LHCN-M2 (cell line): ENCODE measurements at regions not wholly inside any gene's neighbourhood (a gene's known extent, or its start where the extent isn't known, plus 50 kb on each side); places are given as distances from the start of the nearest gene placed in this dataset.

ENCODE experiments used
- DNase-seq: peaks from one replicate; pipeline ENCODE4 v3.0.0-alpha.2; 2012; ENCODE audit warnings: low read depth

- no peak for DNase-seq
Measured at GRCh38 chr10:10617686-10618085, 400.0 kb upstream of the CELF2 start.

- no peak for DNase-seq
Measured at GRCh38 chr10:10618139-10618538, 399.5 kb upstream of the CELF2 start.

GRCh38 chr10:10623958-10624566 lies 393.6 kb upstream of the CELF2 start:
- DNase-seq = peak; percentile 38

- DNase-seq = no peak
Measured at GRCh38 chr10:10624567-10624962, 393.1 kb upstream of the CELF2 start.

- DNase-seq = no peak
Measured at GRCh38 chr10:10625491-10625890, 392.2 kb upstream of the CELF2 start.

- no peak for DNase-seq
Measured at GRCh38 chr10:10626734-10627133, 390.9 kb upstream of the CELF2 start.

GRCh38 chr10:10627414-10627813 lies 390.3 kb upstream of the CELF2 start:
- no peak for DNase-seq

- no peak for DNase-seq
Measured at GRCh38 chr10:10629512-10629911, 388.2 kb upstream of the CELF2 start.

- DNase-seq = no peak
Measured at GRCh38 chr10:10630281-10630680, 387.4 kb upstream of the CELF2 start.

GRCh38 chr10:10630782-10631181 lies 386.9 kb upstream of the CELF2 start:
- no peak for DNase-seq

- no peak for DNase-seq
Measured at GRCh38 chr10:10642189-10642588, 375.5 kb upstream of the CELF2 start.

GRCh38 chr10:10642751-10643150 lies 374.9 kb upstream of the CELF2 start:
- DNase-seq = peak; percentile 76

GRCh38 chr10:10644008-10644646 lies 373.5 kb upstream of the CELF2 start:
- DNase-seq = peak; percentile 94

- peak; percentile 96 for DNase-seq
Measured at GRCh38 chr10:10644676-10645385, 372.8 kb upstream of the CELF2 start.

GRCh38 chr10:10647331-10647730 lies 370.3 kb upstream of the CELF2 start:
- DNase-seq = no peak

GRCh38 chr10:10657139-10657760 lies 360.4 kb upstream of the CELF2 start:
- no peak for DNase-seq

GRCh38 chr10:10658172-10658785 lies 359.4 kb upstream of the CELF2 start:
- peak; percentile 50 for DNase-seq

GRCh38 chr10:10660054-10660453 lies 357.6 kb upstream of the CELF2 start:
- DNase-seq = no peak

GRCh38 chr10:10661176-10661575 lies 356.5 kb upstream of the CELF2 start:
- DNase-seq = no peak

GRCh38 chr10:10662716-10663408 lies 354.8 kb upstream of the CELF2 start:
- no peak for DNase-seq

- DNase-seq = no peak
Measured at GRCh38 chr10:10663622-10664021, 354.1 kb upstream of the CELF2 start.
